GM18526 (cell line): ENCODE measurements at regions not wholly inside any gene's neighbourhood (a gene's known extent, or its start where the extent isn't known, plus 50 kb on each side); places are given as distances from the start of the nearest gene placed in this dataset.
A peak's percentile ranks its signal among the peaks of the same experiment; 100 is the strongest.

ENCODE experiments used
- POLR2A ChIP-seq: IDR thresholded peaks from 3 replicates; pipeline ENCODE4 v1.6.1; 2011; ENCODE audit not compliant: insufficient read length; ENCODE audit errors: extremely low read depth

DNA sequence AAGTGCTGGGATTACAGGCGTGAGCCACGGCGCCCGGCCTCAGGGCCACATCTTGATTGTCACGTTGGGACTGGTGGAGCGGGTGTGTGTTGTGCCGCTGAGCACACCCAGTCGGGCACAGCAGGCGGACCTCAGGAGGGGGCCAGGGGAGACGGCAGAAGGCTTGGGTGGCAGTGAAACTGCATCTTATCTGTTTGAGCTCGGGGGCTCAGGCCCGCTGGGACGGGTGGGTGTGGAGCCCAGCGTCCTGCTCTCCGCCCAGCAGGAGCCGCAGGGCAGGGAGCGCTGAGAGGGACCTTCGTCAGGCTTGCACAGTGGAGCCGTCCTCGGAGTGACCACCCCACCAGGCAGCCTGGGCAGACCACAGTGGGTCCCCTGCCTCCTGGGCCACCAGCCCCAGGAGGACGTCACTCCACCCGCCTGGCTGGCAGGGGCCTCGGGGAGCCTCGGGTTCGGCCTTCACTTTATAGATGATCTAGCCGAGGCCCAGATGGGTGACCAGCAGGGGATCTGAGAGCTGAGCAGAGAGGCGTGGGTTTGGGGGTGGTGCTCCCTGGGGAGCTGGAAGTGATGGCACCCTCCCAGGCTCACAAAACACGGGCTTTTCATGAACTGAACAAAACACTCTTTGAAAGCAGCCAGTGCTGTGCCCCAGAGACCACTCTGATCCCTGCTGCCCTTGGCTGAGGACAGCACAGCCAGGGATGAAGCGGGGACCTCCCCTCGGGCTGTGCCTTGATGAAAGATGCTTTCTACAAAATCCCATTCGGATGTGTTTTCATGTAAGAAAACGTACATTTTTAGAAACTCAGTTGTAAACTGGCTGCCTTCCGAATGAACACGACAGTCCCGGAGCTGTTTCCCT is 181.1 kb downstream of the SEC14L1 start:
- TF ChIP-seq POLR2A: no peak

DNA sequence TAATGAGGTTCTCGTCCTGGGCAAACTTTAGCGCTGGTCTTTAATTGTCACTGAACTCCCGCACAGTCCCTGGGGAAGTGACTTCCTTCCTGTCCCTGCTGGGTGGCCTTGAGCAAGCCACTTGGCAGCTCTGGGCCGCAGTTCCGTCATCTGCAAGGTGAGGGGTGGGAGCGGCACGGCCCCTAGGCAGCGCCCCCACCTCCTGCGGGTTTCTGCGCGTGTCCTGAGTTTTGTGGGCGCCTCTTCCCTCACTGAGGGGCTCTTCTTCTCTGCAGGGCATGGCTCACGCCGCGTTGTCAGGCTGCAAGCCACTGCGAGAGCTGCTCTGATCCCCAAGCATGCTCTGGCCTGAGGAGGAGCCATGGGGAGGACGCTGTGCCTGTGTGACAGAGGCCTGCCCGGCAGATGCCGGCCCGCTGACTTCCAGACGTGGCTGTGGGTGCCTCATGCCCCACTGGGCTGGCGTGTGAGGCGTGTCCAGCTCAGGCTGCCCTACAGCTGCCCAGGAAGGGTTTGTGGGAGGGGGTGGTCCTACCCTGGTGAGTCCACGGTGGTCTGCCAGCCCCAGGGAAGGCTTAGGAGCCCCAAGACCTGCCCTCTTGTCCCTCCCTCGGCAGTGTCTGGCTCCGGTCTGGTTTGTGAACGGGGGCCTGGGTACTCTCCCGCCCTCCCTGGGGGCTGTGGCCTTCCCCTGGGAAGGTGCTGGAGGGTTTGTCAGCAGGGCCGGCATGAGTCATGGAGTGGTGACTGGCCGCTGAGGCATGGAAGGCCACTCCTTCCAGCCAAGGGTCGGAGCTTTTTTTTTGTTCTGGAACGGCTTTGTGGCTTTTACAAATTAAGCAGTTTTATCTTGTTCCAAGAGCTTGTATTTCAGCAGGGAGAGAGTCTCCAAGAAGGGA is 182.0 kb downstream of the SEC14L1 start:
- TF ChIP-seq POLR2A: peak; percentile 51

DNA sequence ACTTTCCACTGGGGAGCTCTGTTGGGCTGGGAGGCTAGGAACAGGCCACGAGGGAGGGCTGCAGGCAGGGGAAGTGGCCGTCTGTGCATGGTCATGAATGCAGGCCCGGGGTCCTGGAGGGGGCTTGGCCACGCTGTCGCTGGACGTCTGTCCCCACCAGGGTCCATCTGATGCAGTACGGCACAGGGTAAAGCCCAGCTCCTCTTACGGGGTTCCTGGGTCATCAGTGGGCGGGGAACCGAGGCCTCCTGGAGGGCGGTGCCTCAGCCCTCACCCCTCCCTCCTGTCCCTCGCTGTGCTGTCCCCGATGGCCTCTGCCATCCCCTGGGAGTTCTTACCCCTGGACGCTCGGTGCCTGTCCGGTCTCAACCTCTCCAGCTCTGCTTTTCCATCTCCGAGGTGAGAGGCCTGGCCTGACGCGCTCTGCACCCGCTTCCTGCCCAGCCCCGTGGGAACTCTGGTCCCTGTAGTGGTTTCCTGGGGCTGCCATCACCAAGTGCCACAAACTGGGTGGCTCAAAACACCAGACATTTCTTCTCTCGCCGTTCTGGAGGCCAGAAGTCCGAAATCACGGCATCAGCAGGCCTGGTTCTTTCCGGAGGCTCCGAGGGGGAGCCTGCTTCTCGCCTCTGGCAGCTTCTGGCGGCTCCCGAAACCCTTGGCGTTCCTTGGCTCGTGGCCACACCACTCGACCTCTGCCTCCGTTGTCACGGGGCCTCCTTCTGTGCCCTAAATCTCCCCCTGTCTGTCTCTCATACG is 182.8 kb downstream of the SEC14L1 start:
- peak; percentile 38 for TF ChIP-seq POLR2A

DNA sequence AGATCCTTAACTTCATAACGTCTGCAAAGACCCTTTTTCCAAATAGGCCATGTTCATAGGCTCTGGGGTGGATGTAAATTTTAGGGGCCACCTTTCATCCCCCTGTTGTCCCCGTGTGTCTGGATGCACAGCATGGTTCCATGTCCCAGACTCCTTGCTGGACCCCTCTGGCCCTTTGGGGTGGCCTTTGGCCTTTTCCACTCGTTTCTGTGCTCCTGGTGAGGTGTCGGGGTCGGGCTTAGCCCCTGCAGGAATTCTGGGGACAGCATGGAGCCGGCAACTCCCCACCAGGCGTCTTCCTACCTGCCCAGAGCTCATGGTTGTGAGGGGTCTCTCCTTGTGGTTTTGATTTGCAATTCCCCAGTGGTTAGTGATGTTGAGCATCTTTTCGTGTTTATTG is 183.5 kb downstream of the SEC14L1 start:
- TF ChIP-seq POLR2A: no peak

DNA sequence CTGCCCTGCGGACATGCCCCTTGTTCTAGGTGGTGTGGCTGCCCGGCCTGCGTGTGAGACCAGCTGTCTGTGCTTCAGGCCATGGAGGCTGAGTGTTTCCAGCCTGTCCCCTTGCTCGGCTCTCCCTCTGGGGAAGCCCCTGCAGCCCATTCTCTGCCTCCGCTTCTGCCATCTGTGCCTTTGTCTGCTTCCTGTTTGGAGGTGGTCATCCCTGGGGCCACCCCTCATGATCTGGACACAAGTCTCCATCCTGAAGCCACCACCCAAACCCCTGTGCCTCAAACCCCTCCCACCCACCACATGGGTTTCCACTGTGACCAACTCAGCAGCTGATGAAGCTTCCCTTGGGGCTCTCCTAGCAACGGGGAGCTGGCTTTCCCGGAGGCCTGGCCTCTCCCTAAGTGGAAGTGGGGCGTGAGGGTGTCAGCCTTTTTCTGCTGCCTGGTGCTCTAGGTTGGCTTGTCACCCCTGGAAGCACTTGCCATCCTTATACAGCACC is 184.9 kb downstream of the SEC14L1 start:
- TF ChIP-seq POLR2A: no peak

DNA sequence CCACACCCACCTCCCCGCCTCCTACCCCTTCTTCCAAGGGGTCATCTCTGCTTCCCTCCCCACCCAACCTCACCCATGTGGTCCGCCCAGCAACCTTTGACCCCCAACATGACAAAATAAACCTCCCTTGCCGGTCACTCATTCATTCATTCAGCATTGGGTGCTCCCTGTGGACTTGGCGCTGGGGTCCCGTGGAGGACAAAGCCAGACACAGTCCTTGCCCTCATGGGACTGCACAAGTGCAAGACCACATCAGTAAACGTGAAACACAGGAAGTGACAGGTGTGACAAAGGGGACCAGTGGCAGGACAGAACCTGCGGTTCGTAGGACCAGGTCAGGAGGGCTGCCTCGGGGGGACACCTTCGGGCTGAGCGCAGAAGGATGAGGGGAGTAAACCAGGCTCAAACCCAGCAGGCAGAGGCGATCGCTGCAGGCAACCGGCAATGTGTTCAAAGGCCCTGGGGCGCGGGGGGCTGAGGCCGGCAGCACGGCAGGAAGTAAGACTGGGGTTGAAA is 185.4 kb downstream of the SEC14L1 start:
- TF ChIP-seq POLR2A: no peak

DNA sequence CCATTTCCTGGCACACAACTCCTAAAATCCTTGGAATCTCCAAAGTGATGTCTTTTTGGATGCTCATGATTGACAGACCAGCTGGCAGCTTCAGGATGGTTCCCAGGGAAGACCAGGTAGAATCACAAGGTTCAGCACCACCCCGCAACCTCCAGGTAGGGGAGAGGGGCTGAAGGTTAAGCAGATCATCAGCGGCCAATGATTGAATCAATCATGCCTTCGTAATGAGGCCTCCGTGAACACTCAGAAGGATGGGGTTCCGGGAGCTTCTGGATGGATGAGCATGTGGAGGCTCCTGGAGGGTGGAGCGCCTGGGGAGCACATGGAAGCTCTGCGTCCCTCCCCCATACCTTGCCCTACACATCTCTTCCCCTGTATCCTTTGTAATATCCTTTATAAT is 185.9 kb downstream of the SEC14L1 start:
- TF ChIP-seq POLR2A: no peak

DNA sequence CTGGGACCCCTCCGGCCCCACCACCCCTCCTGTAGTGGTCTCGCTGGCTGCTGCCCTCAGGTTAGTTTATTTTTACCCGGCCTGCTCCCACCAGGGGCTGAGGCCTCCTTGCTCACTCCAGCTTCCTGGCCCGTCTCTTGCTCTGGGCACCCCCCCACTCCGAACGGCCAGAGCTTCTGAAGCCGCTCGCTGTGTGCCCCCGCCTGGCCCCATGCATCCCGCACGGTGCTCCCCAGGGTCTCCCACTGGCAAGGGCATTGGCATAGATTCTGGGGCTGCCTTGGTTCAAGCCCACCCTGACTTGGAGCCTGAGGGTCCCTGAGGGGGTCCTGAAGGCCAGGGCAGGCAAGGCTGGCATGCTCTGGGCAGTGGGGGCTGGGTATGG is 186.4 kb downstream of the SEC14L1 start:
- no peak for TF ChIP-seq POLR2A

DNA sequence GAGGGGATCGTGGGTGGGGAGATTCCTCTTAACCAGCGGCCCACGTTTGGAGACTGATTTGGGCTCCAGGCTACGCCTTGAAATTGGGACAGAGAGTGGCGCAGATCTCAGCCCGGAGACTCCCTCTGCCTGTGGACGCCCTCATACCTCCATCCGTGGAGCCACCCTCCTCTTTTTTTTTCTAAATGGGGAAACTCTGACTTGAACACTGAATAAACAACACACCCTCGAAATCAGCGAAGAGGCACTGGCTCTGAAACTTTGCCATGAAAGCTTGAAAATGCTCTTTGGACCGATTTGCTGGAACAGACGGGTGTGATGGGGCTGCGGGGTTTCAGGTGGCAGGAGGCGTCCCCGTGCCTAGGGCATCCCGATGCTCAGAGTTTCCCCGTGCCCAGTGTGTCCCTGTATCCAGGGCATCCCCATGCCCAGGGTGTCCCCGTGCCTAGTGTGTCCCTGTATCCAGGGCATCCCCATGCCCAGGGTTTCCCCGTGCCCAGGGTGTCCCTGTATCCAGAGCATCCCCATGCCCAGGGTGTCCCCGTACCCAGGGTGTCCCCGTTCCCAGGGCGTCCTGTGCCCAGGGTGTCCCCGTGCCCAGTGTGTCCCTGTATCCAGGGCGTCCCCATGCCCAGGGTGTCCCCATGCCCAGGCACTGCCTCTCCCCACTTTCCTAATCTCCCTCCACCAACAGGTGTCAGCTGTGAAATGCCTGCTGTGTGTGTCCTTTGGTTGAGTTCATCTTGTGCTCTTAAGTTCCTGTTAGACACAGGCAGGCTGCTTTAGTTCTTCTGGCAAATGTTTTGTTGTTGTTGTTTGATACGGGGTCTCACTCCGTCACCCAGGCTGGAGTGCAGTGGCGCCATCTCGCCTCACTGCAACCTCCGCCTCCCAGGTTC is 187.0 kb downstream of the SEC14L1 start:
- TF ChIP-seq POLR2A: no peak

DNA sequence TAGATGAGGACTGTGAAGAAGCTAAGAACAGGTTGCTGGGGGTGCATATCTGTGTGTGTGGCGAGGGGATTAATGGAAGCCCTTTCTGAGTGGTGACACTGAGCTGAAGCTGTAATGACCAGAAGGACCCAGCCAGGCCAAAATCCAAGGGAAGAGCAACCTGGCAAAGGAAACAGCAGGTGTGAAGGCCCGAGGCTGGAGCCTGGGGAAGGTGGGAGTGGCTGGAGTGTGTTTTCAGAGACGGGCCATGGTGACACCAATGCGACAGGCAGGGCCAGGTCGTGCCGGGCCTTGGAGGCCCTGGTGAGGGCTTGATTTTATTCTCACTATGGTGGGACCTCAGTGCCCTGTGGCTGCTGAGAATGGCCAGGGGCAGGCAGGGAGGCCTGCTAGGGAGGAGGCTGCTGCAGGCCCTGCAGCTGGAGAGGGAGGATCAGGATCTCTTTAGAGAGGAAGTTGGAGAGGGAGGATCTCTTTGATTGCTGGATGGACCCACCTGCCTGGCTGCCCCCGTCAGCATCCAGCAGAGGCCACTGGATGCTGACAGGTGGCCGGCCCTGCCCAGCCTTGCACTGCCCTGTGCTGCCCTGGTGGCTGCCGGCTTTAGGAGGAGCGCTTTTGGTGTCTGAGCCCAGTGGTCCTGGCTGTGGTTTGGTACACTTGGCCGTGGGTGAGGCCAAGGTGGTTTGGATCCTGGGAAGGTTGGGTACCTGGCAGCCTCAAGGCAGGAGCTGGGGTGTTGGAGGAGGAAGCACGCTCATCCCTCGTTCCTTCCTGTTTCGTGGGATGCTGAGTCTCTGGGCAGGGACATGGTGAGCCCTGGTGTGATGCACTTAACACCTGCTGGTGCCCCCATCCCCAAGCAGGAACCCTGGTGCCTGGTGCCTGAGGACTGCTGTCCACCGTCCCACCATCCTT is 188.3 kb downstream of the SEC14L1 start:
- TF ChIP-seq POLR2A: no peak

DNA sequence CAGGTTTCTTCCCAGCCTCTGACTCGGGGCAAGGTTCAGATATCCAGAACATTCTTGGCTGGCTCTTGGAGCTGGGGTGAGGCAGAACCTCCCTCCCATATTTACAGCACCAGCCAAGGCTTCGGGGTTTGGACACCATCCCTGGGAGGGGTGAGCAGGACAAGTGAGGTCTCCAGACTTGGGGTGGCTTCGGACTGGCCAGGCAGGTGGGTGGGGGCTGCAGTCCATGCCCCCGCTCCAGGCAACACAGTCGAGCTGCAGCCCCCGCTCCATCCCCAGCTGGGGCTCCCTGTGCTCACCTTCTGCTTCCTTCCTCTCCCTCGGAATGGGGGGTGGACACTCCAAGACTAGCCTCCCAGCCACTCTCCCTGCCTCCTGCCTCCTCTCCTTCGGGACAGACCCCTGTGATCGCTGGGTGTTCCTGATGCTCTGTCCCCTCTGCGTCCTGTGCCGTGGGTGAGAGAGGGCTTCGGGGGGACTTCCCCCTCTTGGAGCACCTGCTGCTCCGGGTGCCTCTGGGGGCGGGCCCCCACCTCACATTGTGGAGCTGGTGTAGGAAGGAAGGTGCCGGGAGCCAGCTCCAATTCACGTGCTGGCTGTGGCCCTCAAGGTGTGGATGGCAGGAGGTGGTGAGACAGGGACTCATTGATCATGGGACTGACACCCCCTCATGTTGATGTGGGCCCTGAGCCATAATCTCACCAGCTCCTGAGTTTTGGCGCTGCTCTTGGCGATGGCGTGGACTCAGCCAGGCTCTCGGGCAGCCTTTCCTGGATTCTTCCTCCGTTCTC is 189.2 kb downstream of the SEC14L1 start:
- TF ChIP-seq POLR2A: no peak

DNA sequence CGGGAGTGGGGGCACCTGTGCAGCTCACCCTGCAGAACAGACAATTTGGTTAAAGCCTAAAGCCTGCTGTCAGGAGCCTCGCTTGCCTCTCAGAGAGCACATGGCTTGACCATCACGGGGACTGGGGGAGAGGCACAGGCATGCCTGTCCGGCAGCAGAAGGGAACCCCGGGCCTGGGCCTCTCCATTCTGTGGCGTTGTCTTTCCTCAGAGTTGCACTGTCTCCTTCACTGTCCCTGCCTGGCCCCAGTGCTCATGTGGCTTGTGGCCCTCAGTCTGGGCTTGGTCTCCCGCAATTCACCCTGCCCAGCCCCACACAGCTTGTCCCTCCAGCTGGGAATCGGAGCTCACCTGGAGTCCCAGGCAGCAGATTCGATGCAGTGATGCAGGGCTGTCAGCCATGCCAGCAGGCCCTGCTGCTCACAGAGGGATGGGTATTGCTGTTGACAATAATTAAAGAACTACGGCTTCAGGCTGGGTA is 189.9 kb downstream of the SEC14L1 start:
- no peak for TF ChIP-seq POLR2A

DNA sequence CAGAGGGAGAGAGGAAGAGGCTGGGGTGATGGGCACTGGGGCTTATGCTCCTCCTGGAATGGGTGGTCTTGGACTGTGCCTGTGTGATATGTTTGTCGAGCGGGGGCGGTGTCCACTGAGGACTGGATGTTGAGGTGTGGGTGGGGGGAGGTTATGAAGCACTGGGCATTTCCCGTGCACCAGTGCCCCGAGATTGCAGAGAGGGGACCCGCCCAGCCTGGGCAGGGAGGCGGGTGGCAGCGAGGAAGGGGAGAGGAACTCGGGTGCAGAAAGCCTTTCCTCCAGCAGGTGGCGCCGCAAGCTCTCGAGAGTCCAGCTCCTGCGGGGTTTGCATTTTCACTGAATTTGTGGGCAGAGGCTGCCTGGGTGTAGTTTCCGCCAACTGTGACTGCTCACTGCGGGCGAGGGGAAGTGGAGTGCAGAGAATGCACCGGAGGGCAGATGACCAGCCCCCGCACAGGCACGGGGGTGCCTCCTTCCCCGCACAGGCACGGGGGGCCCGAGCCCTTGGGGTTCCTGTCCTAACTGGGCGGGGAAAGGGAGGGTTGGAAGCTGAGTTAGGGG is 190.6 kb downstream of the SEC14L1 start:
- TF ChIP-seq POLR2A: peak; percentile 43
